PFSK-1 (cell line): ENCODE measurements at regions not wholly inside any gene's neighbourhood (a gene's known extent, or its start where the extent isn't known, plus 50 kb on each side); places are given as distances from the start of the nearest gene placed in this dataset.

Experiments used
- POLR2AphosphoS5 ChIP-seq: IDR thresholded peaks from 2 replicates; pipeline ENCODE4 v1.6.1; 2012; ENCODE audit warnings: low read depth, mild to moderate bottlenecking, control low read depth, low read length, moderate library complexity
- REST ChIP-seq, 2 experiments: IDR thresholded peaks; 2 replicates each; pipeline versions ENCODE4 v1.6.1 to v1.8.0; 2011 to 2012; ENCODE audit warnings: low read depth in 2 of 2, low read length in 2 of 2, control low read depth in 1 of 2, inconsistent platforms in 1 of 2, mild to moderate bottlenecking in 1 of 2, moderate library complexity in 1 of 2; ENCODE audit not compliant: insufficient read depth in 1 of 2
- SIN3A ChIP-seq: IDR thresholded peaks from 2 replicates; pipeline ENCODE4 v1.6.1; 2012; ENCODE audit warnings: mild to moderate bottlenecking, low read length, moderate library complexity, borderline replicate concordance; ENCODE audit not compliant: insufficient read depth
- TAF1 ChIP-seq: IDR thresholded peaks from 2 replicates; pipeline ENCODE4 v1.6.1; 2012; ENCODE audit warnings: low read length, control low read depth, borderline replicate concordance; ENCODE audit not compliant: insufficient read depth

DNA sequence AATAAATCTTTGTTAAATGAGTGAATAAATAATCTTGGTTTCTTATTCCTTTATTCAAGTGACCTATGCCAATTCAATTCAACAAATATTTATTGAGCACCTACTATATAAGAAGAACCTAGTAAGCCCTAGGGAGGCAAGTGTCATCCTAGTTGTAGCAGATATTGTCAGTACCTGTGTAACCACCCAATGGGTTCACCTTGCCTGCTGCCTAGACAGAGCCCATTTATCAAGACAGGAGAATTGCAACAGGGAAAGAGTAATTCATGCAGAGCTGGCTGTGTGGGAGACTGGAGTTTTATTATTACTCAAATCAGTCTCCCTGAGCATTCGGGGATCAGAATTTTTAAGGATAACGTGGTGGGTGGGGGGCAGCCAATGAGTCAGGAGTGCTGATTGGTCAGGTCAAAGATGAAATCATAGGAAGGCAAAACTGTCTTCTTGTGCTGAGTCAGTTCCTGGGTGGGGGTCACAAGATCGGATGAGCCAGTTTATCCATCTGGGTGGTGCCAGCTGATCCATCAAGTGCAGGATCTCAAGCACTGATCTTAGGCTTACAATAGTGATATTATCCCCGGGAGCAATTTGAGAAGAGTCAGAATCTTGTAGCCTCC is 53.8 kb upstream of the KCNA3 start:
- TF ChIP-seq SIN3A (no peak), REST (IDR thresholded peaks at IDR 0.05; ENCODE audit: insufficient read depth in 1 of 2, low read depth in 2 of 2, low read length in 2 of 2) (no peak), POLR2AphosphoS5 (no peak), TAF1 (no peak)
